GM23338 (cell line): ENCODE measurements at regions not wholly inside any gene's neighbourhood (a gene's known extent, or its start where the extent isn't known, plus 50 kb on each side); places are given as distances from the start of the nearest gene placed in this dataset.

ENCODE experiments used
- CREB1 ChIP-seq: fragments of 250-450 bp; sonication (Bioruptor Pico); IDR thresholded peaks from 2 replicates; pipeline ENCODE4 v1.5.0; 2020; ENCODE audit warnings: low read depth, mild to moderate bottlenecking, moderate library complexity
- CTCF ChIP-seq, 2 experiments: fragments of 200-600 bp in 1 of 2; sonication (generic) in 1 of 2; conservative IDR thresholded peaks; 2 replicates each; pipeline versions ENCODE4 v1.5.1 to v1.6.1; 2016 to 2017; ENCODE audit warnings: antibody characterized with exemption in 2 of 2, low read depth in 2 of 2, mild to moderate bottlenecking in 2 of 2, moderate library complexity in 1 of 2
- EZH2 ChIP-seq: fragments of 200-600 bp; sonication (generic); IDR thresholded peaks from one replicate; pipeline ENCODE4 v1.8.0; 2017; ENCODE audit warnings: antibody characterized with exemption, mild to moderate bottlenecking, low read depth; ENCODE audit not compliant: unreplicated experiment
- EZH2phosphoT487 ChIP-seq: fragments of 200-600 bp; sonication (generic); IDR thresholded peaks from one replicate; pipeline ENCODE4 v1.8.1; 2018; ENCODE audit warnings: antibody characterized with exemption; ENCODE audit not compliant: unreplicated experiment
- JUNB ChIP-seq: IDR thresholded peaks from one replicate; pipeline ENCODE4 v1.6.1; 2016; ENCODE audit warnings: antibody characterized with exemption; ENCODE audit not compliant: unreplicated experiment
- POLR2AphosphoS5 ChIP-seq: IDR thresholded peaks from 2 replicates; pipeline ENCODE4 v1.6.1; 2016; ENCODE audit warnings: antibody characterized with exemption, low read depth
- ZNF331 ChIP-seq: fragments of 250-450 bp; sonication (Bioruptor Pico); IDR thresholded peaks from 2 replicates; pipeline ENCODE4 v1.5.0; 2020; ENCODE audit warnings: low read depth, mild to moderate bottlenecking, moderate library complexity
- TF ChIP-seq, protein P1 (sequence below): IDR thresholded peaks from one replicate; pipeline ENCODE4 v1.6.1; 2018; ENCODE audit warnings: antibody characterized with exemption; ENCODE audit not compliant: unreplicated experiment
- TF ChIP-seq, protein P2 (sequence below): fragments of 250-450 bp; sonication (Bioruptor Pico); IDR thresholded peaks from 2 replicates; pipeline ENCODE4 v1.5.0; 2020; ENCODE audit warnings: mild to moderate bottlenecking, moderate library complexity

DNA sequence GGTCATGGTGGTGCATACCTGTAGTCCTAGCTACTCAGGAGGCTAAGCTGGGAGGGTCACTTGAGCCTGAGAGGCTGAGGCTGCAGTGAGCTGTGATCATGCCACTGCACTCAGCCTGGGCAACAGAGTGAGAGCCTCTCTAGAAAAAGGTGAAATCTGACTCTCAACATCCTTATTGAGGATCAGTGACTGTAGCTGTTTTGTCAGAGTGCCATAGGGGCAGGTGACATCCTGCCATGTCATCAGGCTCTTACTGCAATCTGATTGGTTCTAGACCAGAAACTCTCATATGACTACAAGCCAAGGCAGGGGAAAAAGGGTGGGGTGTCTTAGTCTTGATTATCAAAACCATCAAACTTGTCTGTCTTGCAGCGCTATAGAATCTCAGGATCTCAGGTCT lies 62.8 kb upstream of the NGF start:
- TF ChIP-seq CTCF (conservative IDR thresholded peaks at IDR 0.05; ENCODE audit: low read depth in 2 of 2) = no peak
- TF ChIP-seq POLR2AphosphoS5 = no peak
- no peak for TF ChIP-seq EZH2
- TF ChIP-seq, protein P1, sequence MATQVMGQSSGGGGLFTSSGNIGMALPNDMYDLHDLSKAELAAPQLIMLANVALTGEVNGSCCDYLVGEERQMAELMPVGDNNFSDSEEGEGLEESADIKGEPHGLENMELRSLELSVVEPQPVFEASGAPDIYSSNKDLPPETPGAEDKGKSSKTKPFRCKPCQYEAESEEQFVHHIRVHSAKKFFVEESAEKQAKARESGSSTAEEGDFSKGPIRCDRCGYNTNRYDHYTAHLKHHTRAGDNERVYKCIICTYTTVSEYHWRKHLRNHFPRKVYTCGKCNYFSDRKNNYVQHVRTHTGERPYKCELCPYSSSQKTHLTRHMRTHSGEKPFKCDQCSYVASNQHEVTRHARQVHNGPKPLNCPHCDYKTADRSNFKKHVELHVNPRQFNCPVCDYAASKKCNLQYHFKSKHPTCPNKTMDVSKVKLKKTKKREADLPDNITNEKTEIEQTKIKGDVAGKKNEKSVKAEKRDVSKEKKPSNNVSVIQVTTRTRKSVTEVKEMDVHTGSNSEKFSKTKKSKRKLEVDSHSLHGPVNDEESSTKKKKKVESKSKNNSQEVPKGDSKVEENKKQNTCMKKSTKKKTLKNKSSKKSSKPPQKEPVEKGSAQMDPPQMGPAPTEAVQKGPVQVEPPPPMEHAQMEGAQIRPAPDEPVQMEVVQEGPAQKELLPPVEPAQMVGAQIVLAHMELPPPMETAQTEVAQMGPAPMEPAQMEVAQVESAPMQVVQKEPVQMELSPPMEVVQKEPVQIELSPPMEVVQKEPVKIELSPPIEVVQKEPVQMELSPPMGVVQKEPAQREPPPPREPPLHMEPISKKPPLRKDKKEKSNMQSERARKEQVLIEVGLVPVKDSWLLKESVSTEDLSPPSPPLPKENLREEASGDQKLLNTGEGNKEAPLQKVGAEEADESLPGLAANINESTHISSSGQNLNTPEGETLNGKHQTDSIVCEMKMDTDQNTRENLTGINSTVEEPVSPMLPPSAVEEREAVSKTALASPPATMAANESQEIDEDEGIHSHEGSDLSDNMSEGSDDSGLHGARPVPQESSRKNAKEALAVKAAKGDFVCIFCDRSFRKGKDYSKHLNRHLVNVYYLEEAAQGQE = no peak
- TF ChIP-seq CREB1 (CRISPR knock-in tag) = no peak
- no peak for TF ChIP-seq EZH2phosphoT487
- TF ChIP-seq ZNF331 (CRISPR knock-in tag) = no peak
- TF ChIP-seq, protein P2, sequence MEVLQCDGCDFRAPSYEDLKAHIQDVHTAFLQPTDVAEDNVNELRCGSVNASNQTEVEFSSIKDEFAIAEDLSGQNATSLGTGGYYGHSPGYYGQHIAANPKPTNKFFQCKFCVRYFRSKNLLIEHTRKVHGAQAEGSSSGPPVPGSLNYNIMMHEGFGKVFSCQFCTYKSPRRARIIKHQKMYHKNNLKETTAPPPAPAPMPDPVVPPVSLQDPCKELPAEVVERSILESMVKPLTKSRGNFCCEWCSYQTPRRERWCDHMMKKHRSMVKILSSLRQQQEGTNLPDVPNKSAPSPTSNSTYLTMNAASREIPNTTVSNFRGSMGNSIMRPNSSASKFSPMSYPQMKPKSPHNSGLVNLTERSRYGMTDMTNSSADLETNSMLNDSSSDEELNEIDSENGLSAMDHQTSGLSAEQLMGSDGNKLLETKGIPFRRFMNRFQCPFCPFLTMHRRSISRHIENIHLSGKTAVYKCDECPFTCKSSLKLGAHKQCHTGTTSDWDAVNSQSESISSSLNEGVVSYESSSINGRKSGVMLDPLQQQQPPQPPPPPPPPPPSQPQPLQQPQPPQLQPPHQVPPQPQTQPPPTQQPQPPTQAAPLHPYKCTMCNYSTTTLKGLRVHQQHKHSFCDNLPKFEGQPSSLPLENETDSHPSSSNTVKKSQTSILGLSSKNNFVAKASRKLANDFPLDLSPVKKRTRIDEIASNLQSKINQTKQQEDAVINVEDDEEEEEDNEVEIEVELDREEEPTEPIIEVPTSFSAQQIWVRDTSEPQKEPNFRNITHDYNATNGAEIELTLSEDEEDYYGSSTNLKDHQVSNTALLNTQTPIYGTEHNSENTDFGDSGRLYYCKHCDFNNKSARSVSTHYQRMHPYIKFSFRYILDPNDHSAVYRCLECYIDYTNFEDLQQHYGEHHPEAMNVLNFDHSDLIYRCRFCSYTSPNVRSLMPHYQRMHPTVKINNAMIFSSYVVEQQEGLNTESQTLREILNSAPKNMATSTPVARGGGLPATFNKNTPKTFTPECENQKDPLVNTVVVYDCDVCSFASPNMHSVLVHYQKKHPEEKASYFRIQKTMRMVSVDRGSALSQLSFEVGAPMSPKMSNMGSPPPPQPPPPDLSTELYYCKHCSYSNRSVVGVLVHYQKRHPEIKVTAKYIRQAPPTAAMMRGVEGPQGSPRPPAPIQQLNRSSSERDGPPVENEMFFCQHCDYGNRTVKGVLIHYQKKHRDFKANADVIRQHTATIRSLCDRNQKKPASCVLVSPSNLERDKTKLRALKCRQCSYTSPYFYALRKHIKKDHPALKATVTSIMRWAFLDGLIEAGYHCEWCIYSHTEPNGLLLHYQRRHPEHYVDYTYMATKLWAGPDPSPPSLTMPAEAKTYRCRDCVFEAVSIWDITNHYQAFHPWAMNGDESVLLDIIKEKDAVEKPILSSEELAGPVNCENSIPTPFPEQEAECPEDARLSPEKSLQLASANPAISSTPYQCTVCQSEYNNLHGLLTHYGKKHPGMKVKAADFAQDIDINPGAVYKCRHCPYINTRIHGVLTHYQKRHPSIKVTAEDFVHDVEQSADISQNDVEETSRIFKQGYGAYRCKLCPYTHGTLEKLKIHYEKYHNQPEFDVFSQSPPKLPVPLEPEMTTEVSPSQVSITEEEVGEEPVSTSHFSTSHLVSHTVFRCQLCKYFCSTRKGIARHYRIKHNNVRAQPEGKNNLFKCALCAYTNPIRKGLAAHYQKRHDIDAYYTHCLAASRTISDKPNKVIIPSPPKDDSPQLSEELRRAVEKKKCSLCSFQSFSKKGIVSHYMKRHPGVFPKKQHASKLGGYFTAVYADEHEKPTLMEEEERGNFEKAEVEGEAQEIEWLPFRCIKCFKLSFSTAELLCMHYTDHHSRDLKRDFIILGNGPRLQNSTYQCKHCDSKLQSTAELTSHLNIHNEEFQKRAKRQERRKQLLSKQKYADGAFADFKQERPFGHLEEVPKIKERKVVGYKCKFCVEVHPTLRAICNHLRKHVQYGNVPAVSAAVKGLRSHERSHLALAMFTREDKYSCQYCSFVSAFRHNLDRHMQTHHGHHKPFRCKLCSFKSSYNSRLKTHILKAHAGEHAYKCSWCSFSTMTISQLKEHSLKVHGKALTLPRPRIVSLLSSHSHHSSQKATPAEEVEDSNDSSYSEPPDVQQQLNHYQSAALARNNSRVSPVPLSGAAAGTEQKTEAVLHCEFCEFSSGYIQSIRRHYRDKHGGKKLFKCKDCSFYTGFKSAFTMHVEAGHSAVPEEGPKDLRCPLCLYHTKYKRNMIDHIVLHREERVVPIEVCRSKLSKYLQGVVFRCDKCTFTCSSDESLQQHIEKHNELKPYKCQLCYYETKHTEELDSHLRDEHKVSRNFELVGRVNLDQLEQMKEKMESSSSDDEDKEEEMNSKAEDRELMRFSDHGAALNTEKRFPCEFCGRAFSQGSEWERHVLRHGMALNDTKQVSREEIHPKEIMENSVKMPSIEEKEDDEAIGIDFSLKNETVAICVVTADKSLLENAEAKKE = no peak
- TF ChIP-seq JUNB = no peak
